ENCODE measurements at regions not wholly inside any gene's neighbourhood (a gene's known extent, or its start where the extent isn't known, plus 50 kb on each side); places are given as distances from the start of the nearest gene placed in this dataset.

GRCh38 chr3:105065895-105066839, 300.5 kb upstream of the ALCAM start:
- DNase-seq (ENCODE audit: low read depth in 4 of 6, low spot score in 6 of 6), result no peak

GRCh38 chr3:105067361-105067760, 299.3 kb upstream of the ALCAM start:
- Histone ChIP-seq H3K9me3 (ENCODE audit: control insufficient read depth, insufficient read depth, low read length) (peaks cover 3% of the 10 kb centered on the region), H3K27ac (ENCODE audit: low read depth, low read length) (no peak overlapping the region), H3K36me3 (ENCODE audit: control insufficient read depth, insufficient read depth, low read length) (no peaks in the 10 kb centered on the region), H3K27me3 (ENCODE audit: control insufficient read depth, insufficient read depth, low read length) (no peaks in the 10 kb centered on the region), H3K4me1 (ENCODE audit: control insufficient read depth, insufficient read depth, low read length) (no peaks in the 10 kb centered on the region), H3K4me3 (ENCODE audit: low read depth, low read length) (no peak overlapping the region)
- DNase-seq (ENCODE audit: low read depth in 4 of 6, low spot score in 6 of 6), result no peak
- WGBS (ENCODE audit: insufficient coverage), result no CpG with 5 or more reads among the region's 3 CpGs

More at GRCh38 chr3:105065895-105066839, 300.5 kb upstream of the ALCAM start:
- Histone ChIP-seq H3K4me1 (ENCODE audit: control insufficient read depth, insufficient read depth, low read length) (no peaks in the 10 kb centered on the region), H3K4me3 (ENCODE audit: low read depth, low read length) (no peak overlapping the region), H3K9me3 (ENCODE audit: control insufficient read depth, insufficient read depth, low read length) (peaks cover 3% of the 10 kb centered on the region), H3K27me3 (ENCODE audit: control insufficient read depth, insufficient read depth, low read length) (no peaks in the 10 kb centered on the region), H3K27ac (ENCODE audit: low read depth, low read length) (no peak overlapping the region), H3K36me3 (ENCODE audit: control insufficient read depth, insufficient read depth, low read length) (no peaks in the 10 kb centered on the region)
- WGBS (ENCODE audit: insufficient coverage), result 86% methylated on average over 5 of the region's 8 CpGs

GRCh38 chr3:105077060-105077822, 289.5 kb upstream of the ALCAM start:
- Histone ChIP-seq H3K4me3 (ENCODE audit: low read depth, low read length) (no peak overlapping the region), H3K4me1 (ENCODE audit: control insufficient read depth, insufficient read depth, low read length) (no peaks in the 10 kb centered on the region), H3K36me3 (ENCODE audit: control insufficient read depth, insufficient read depth, low read length) (no peaks in the 10 kb centered on the region), H3K27ac (ENCODE audit: low read depth, low read length) (no peak overlapping the region), H3K27me3 (ENCODE audit: control insufficient read depth, insufficient read depth, low read length) (no peaks in the 10 kb centered on the region), H3K9me3 (ENCODE audit: control insufficient read depth, insufficient read depth, low read length) (peaks cover 2% of the 10 kb centered on the region)
- 100% methylated on average over 2 of the region's 4 CpGs for WGBS (ENCODE audit: insufficient coverage)
- DNase-seq (ENCODE audit: low read depth in 4 of 6, low spot score in 6 of 6), result no peak

- H3K27ac ChIP-seq (ENCODE audit: low read depth, low read length), result no peak overlapping the region
- peaks cover 2% of the 10 kb centered on the region for H3K9me3 ChIP-seq (ENCODE audit: control insufficient read depth, insufficient read depth, low read length)
- WGBS (ENCODE audit: insufficient coverage), result 100% methylated on average over 1 of the region's 1 CpG
- no peaks in the 10 kb centered on the region for H3K4me1 ChIP-seq (ENCODE audit: control insufficient read depth, insufficient read depth, low read length)
- no peak for DNase-seq (ENCODE audit: low read depth in 4 of 6, low spot score in 6 of 6)
- H3K27me3 ChIP-seq (ENCODE audit: control insufficient read depth, insufficient read depth, low read length), result no peaks in the 10 kb centered on the region
- no peak overlapping the region for H3K4me3 ChIP-seq (ENCODE audit: low read depth, low read length)
- no peaks in the 10 kb centered on the region for H3K36me3 ChIP-seq (ENCODE audit: control insufficient read depth, insufficient read depth, low read length)
Observed at GRCh38 chr3:105083945-105084344, 282.8 kb upstream of the ALCAM start.

- no peak overlapping the region for H3K4me3 ChIP-seq (ENCODE audit: low read depth, low read length)
- no peaks in the 10 kb centered on the region for H3K36me3 ChIP-seq (ENCODE audit: control insufficient read depth, insufficient read depth, low read length)
- peaks cover 2% of the 10 kb centered on the region for H3K9me3 ChIP-seq (ENCODE audit: control insufficient read depth, insufficient read depth, low read length)
- no peak overlapping the region for H3K27ac ChIP-seq (ENCODE audit: low read depth, low read length)
- no peaks in the 10 kb centered on the region for H3K4me1 ChIP-seq (ENCODE audit: control insufficient read depth, insufficient read depth, low read length)
- DNase-seq (ENCODE audit: low read depth in 4 of 6, low spot score in 6 of 6), result no peak
- no peaks in the 10 kb centered on the region for H3K27me3 ChIP-seq (ENCODE audit: control insufficient read depth, insufficient read depth, low read length)
Observed at GRCh38 chr3:105085506-105085905, 281.2 kb upstream of the ALCAM start.

GRCh38 chr3:105093371-105094252, 273.1 kb upstream of the ALCAM start:
- no peak overlapping the region for H3K27ac ChIP-seq (ENCODE audit: low read depth, low read length)
- no peaks in the 10 kb centered on the region for H3K36me3 ChIP-seq (ENCODE audit: control insufficient read depth, insufficient read depth, low read length)
- DNase-seq (ENCODE audit: low read depth in 4 of 6, low spot score in 6 of 6), result peak in 1 of 6 donors; percentile 13
- H3K27me3 ChIP-seq (ENCODE audit: control insufficient read depth, insufficient read depth, low read length), result no peaks in the 10 kb centered on the region
- no peak overlapping the region for H3K4me3 ChIP-seq (ENCODE audit: low read depth, low read length)
- H3K9me3 ChIP-seq (ENCODE audit: control insufficient read depth, insufficient read depth, low read length), result no peaks in the 10 kb centered on the region
- WGBS (ENCODE audit: insufficient coverage), result 67% methylated on average over 3 of the region's 7 CpGs
- H3K4me1 ChIP-seq (ENCODE audit: control insufficient read depth, insufficient read depth, low read length), result no peaks in the 10 kb centered on the region

- Histone ChIP-seq H3K9me3 (ENCODE audit: control insufficient read depth, insufficient read depth, low read length) (no peaks in the 10 kb centered on the region), H3K27ac (ENCODE audit: low read depth, low read length) (no peak overlapping the region), H3K4me3 (ENCODE audit: low read depth, low read length) (no peak overlapping the region), H3K36me3 (ENCODE audit: control insufficient read depth, insufficient read depth, low read length) (no peaks in the 10 kb centered on the region), H3K27me3 (ENCODE audit: control insufficient read depth, insufficient read depth, low read length) (no peaks in the 10 kb centered on the region), H3K4me1 (ENCODE audit: control insufficient read depth, insufficient read depth, low read length) (no peaks in the 10 kb centered on the region)
- no peak for DNase-seq (ENCODE audit: low read depth in 4 of 6, low spot score in 6 of 6)
- WGBS (ENCODE audit: insufficient coverage), result no CpG with 5 or more reads among the region's 3 CpGs
Observed at GRCh38 chr3:105094588-105094987, 272.1 kb upstream of the ALCAM start.

GRCh38 chr3:105096071-105096470, 270.6 kb upstream of the ALCAM start:
- H3K4me1 ChIP-seq (ENCODE audit: control insufficient read depth, insufficient read depth, low read length), result no peaks in the 10 kb centered on the region
- no peaks in the 10 kb centered on the region for H3K9me3 ChIP-seq (ENCODE audit: control insufficient read depth, insufficient read depth, low read length)
- H3K4me3 ChIP-seq (ENCODE audit: low read depth, low read length), result no peak overlapping the region
- peak in 1 of 6 donors; percentile 50 for DNase-seq (ENCODE audit: low read depth in 4 of 6, low spot score in 6 of 6)
- H3K36me3 ChIP-seq (ENCODE audit: control insufficient read depth, insufficient read depth, low read length), result no peaks in the 10 kb centered on the region
- H3K27me3 ChIP-seq (ENCODE audit: control insufficient read depth, insufficient read depth, low read length), result no peaks in the 10 kb centered on the region
- no peak overlapping the region for H3K27ac ChIP-seq (ENCODE audit: low read depth, low read length)
- 92% methylated on average over 2 of the region's 3 CpGs for WGBS (ENCODE audit: insufficient coverage)

- H3K27ac ChIP-seq (ENCODE audit: low read depth, low read length), result no peak overlapping the region
- WGBS (ENCODE audit: insufficient coverage), result no CpG with 5 or more reads among the region's 2 CpGs
- no peak overlapping the region for H3K4me3 ChIP-seq (ENCODE audit: low read depth, low read length)
- no peaks in the 10 kb centered on the region for H3K36me3 ChIP-seq (ENCODE audit: control insufficient read depth, insufficient read depth, low read length)
- DNase-seq (ENCODE audit: low read depth in 4 of 6, low spot score in 6 of 6), result no peak
- no peaks in the 10 kb centered on the region for H3K4me1 ChIP-seq (ENCODE audit: control insufficient read depth, insufficient read depth, low read length)
- H3K9me3 ChIP-seq (ENCODE audit: control insufficient read depth, insufficient read depth, low read length), result no peaks in the 10 kb centered on the region
- H3K27me3 ChIP-seq (ENCODE audit: control insufficient read depth, insufficient read depth, low read length), result no peaks in the 10 kb centered on the region
Observed at GRCh38 chr3:105101603-105102002, 265.1 kb upstream of the ALCAM start.
